ENCODE measurements at regions not wholly inside any gene's neighbourhood (a gene's known extent, or its start where the extent isn't known, plus 50 kb on each side); places are given as distances from the start of the nearest gene placed in this dataset.

DNA sequence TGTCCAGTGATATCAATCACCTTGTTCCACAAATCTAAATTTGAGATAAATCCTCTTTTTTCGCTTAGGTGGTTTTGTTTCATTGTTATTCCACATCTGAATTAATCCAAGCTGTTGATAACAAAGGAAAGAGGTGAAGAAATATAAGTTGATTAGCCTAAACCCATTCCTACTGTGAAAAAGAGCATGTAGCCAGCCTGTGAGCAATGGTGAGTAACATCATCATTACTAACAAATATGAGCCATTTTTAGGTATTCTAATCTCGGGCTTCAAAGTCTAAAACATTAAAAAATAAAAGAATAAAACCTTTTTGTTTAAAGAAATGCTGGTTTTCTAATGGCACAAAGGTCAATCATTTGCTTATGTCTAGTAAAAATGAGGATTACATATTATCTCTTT, 52.1 kb upstream of the P3H2 start:
- TF ChIP-seq POLR2AphosphoS5 (IDR thresholded peaks at IDR 0.05), result no peak
- no peak for TF ChIP-seq POLR2A (IDR thresholded peaks at IDR 0.05; ENCODE audit: low read depth)
- TF ChIP-seq, protein P1, sequence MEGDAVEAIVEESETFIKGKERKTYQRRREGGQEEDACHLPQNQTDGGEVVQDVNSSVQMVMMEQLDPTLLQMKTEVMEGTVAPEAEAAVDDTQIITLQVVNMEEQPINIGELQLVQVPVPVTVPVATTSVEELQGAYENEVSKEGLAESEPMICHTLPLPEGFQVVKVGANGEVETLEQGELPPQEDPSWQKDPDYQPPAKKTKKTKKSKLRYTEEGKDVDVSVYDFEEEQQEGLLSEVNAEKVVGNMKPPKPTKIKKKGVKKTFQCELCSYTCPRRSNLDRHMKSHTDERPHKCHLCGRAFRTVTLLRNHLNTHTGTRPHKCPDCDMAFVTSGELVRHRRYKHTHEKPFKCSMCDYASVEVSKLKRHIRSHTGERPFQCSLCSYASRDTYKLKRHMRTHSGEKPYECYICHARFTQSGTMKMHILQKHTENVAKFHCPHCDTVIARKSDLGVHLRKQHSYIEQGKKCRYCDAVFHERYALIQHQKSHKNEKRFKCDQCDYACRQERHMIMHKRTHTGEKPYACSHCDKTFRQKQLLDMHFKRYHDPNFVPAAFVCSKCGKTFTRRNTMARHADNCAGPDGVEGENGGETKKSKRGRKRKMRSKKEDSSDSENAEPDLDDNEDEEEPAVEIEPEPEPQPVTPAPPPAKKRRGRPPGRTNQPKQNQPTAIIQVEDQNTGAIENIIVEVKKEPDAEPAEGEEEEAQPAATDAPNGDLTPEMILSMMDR (IDR thresholded peaks at IDR 0.05), result no peak
- TF ChIP-seq EP300 (IDR thresholded peaks at IDR 0.05), result no peak
- no peaks in the 10 kb centered on the region for H3K36me3 ChIP-seq
- H3K9me3 ChIP-seq, result no peaks in the 10 kb centered on the region
- no peaks in the 10 kb centered on the region for H3K27me3 ChIP-seq
- DNase-seq (ENCODE audit: extremely low spot score), result no peak
- H3K4me1 ChIP-seq, result peaks cover 0 to 6% (median 3%) of the 10 kb centered on the region in 4 donors
- 92% methylated on average over 2 of the region's 2 CpGs for WGBS
- H3K4me3 ChIP-seq, result no peak overlapping the region
- intact Hi-C loops (cut with DNase I), result no loop called here
- H3K27ac ChIP-seq (replicated peaks in 1 of 4), result no peak overlapping the region
